ENCODE measurements at regions not wholly inside any gene's neighbourhood (a gene's known extent, or its start where the extent isn't known, plus 50 kb on each side); places are given as distances from the start of the nearest gene placed in this dataset.
"Not testable (repeated sequence)": the region's sequence is repeated elsewhere in the genome, so short reads cannot be mapped to it uniquely, and the experiment has no call there.

- not testable (repeated sequence) for DNase-seq (ENCODE audit: low read depth); H3K4me3 ChIP-seq (ENCODE audit: low read depth, low read length)
These were observed 232.2 kb downstream of the SHCBP1 start for GRCh38 chr16:46388939-46389491.

GRCh38 chr16:46388354-46388753 lies 232.8 kb downstream of the SHCBP1 start:
- not testable (repeated sequence) for H3K4me3 ChIP-seq (ENCODE audit: low read depth, low read length); DNase-seq (ENCODE audit: low read depth)

DNA sequence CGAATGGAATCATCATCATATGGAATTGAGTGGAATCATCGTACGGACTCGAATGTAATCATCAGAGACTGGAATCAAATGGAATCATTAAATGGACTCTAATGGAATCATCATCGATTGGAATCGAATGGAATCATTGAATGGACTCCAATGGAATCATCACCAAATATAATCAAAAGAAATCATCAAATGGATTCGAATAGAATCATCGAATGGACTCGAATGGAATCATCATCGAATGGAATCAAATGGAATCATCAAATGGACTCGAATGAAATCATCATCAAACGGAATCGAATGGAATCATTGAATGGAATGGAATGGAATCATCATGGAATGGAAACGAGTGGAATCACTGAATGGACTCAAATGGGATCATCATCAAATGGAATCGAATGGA lies 233.5 kb downstream of the SHCBP1 start:
- H3K4me3 ChIP-seq (ENCODE audit: low read depth, low read length): not testable (repeated sequence)

GRCh38 chr16:46386805-46387620 lies 234.2 kb downstream of the SHCBP1 start:
- DNase-seq (ENCODE audit: low read depth): peak; percentile 6
- not testable (repeated sequence) for H3K4me3 ChIP-seq (ENCODE audit: low read depth, low read length)

More for the DNA sequence above, 233.5 kb downstream of the SHCBP1 start:
- not testable (repeated sequence) for DNase-seq (ENCODE audit: low read depth)

DNA sequence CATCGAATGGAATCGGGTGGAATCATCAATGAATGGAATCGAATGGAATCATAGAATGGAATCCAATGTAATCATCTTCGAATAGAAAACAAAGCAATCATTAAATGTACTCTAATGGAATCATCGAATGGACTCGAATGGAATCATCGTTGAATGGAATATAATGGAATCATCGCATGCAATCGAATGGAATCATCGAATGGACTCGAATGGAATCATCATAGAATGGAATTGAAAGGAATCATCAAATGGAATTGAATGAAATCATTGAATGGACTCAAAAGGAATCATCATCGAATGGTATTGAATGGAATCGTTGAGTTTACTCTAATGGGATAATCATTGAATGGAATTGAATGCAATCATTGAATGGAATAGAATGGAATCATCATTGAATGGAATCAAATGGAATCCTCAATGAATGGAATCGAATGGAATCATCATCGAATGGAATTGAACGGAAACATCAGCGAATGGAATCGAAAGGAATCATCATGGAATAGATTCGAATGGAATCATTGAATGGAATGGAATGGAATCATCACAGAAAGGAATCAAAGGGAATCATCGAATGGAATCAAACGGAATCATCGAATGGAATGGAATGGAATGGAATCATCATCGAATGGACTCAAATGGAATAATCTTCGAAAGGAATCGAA lies 234.9 kb downstream of the SHCBP1 start:
- DNase-seq (ENCODE audit: low read depth); H3K4me3 ChIP-seq (ENCODE audit: low read depth, low read length): not testable (repeated sequence)

DNA sequence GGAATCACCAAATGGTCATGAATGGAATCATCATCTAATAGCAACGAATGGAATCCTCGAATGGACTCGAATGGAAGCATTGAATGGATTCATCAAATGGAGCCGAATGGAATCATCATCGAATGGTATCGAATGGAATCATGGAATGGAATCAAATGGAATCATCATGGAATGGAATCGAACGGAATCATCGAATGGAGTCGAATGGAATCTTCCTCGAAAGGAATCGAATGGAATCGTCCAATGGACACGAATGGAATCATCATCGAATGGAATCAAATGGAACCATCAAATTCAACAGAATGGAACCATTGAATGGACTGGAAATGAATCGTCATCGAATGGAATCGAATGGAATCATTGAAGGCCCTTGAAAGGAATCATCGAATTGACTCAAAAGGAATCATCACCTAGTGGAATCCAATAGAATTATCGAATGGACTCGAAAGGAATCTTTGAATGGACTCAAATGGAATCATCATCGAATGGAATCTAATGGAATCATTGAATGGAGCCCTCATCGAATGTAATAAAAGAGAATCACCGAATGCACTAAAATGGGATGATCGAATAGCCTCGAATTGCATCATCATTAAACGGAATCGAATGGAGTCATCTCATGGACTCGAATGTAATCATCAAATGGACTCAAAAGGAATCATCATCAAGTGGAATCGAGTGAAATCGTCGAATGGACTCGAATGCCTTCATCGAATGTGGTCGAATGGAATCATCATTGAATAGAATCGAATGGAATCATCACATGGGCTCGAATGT lies 236.7 kb downstream of the SHCBP1 start:
- peak; percentile 55 for DNase-seq (ENCODE audit: low read depth)

DNA sequence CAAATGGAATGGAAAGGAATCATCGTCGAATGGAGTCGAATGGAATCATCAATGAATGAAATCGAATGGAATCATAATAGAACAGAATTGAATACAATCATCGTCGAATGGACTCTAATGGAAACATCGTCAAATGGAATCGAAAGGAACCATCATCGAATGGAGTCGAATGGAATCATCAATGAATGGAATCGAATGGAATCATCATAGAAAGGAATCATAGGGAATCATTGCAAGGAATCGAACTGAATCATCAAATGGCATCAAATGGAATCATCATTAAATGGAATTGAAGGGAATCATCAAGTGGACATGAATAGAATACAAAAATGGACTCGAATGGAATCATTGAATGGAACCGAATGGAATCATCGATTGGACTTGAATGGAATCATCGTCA lies 237.6 kb downstream of the SHCBP1 start:
- H3K4me3 ChIP-seq (ENCODE audit: low read depth, low read length): not testable (repeated sequence)
- peak; percentile 32 for DNase-seq (ENCODE audit: low read depth)

More for the DNA sequence above, 236.7 kb downstream of the SHCBP1 start:
- H3K4me3 ChIP-seq (ENCODE audit: low read depth, low read length): not testable (repeated sequence)

GRCh38 chr16:46382791-46383541 lies 238.2 kb downstream of the SHCBP1 start:
- peak; percentile 56 for DNase-seq (ENCODE audit: low read depth)
- H3K4me3 ChIP-seq (ENCODE audit: low read depth, low read length): not testable (repeated sequence)

DNA sequence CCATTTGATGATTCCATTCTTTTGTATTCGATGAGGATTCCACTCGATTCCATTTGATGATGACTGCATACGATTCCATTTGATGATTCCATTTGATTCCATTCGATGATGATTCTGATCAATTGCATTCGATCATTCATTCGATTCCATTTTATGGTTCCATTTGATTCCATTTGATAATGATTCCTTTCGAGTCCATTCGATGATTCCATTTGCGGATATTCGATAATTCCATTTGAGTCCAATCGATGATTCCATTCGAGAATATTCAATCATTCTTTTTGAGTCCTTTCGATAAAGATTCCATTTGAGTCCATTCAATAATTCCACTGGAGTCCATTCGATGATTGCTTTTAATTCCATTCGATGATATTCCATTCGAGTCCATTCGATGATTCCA lies 239.1 kb downstream of the SHCBP1 start:
- not testable (repeated sequence) for DNase-seq (ENCODE audit: low read depth)

GRCh38 chr16:46381344-46381743 lies 239.8 kb downstream of the SHCBP1 start:
- not testable (repeated sequence) for H3K4me3 ChIP-seq (ENCODE audit: low read depth, low read length)
- peak; percentile 11 for DNase-seq (ENCODE audit: low read depth)

More for the DNA sequence above, 239.1 kb downstream of the SHCBP1 start:
- not testable (repeated sequence) for H3K4me3 ChIP-seq (ENCODE audit: low read depth, low read length)
